ENCODE measurements at regions not wholly inside any gene's neighbourhood (a gene's known extent, or its start where the extent isn't known, plus 50 kb on each side); places are given as distances from the start of the nearest gene placed in this dataset.

GRCh38 chr2:129753261-129753660 lies 226.2 kb upstream of the RAB6C start:
- no peak for TF ChIP-seq CTCF (IDR thresholded peaks at IDR 0.05; ENCODE audit: low read length)
- TF ChIP-seq EZH2phosphoT487 (IDR thresholded peaks at IDR 0.05; ENCODE audit: low read length), result no peak
- TF ChIP-seq EZH2 (optimal IDR thresholded peaks at IDR 0.05; ENCODE audit: low read depth, low read length), result no peak
